ENCODE measurements at regions not wholly inside any gene's neighbourhood (a gene's known extent, or its start where the extent isn't known, plus 50 kb on each side); places are given as distances from the start of the nearest gene placed in this dataset.
A peak's percentile ranks its signal among the peaks of the same experiment; 100 is the strongest.

DNA sequence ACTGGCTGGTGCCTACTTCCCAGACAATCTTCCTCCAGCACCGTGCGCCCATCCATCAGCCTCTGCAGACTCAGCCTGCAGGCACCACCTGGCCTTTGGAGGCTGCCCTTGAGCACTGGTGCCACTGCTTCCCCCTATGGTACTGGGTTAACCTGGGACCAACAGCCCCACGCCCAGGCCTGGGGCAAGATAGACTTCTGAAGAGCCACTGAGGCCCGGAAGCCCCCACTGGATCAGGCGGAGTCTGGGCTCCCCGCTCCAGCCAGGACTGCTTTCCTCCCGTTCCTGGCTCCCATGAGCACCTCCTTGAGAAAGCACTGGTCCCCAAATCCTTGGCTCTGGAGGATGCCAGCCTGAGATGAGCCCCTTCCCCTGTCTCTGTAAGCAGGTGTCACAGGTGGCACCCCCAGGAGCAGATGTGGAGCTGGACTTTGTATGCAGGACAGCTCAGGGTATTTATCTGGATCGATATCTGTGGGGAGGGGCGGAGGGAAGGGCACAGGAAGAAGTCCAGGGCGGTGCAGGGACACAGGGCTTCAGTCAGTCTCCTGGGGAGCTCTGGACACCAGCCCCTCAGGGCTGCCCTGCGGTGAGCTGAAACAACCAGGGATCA, 206.5 kb upstream of the PPP2R2D start:
- no peak for DNase-seq

DNA sequence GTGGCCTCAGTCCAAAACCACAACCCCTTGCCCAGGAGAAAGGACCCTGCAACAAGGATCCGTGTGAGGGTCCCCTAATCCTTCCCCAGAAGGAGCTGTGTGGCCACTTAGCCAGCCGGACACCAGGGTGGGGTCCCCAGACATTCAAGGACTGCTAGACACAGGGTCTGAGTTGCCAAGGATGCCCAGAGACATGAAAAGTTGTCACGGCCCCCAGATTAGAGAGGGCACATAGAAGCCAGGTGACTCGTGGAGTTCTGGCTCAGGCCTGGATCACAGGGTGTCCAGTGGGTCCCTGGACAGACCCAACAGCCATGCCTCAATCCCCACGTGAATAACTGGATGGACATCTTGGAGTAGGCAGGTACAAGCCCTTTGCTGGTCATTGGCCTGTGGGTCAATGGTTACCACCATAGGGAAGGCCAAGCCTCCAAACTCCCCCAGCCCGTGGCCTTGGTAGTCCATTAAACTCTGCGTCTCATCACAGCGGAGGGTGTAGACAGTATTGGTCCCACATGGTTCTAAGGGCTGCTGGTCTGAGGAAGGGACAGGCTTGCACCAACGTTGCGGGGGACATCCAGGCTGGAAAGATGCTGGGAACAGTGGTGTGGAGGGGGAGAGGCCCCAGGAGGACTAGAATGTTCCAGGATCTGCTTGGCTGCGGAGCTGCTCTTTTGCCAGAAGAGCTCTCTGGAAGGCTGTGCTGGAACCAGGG, 205.9 kb upstream of the PPP2R2D start:
- DNase-seq, result peak; percentile 40

DNA sequence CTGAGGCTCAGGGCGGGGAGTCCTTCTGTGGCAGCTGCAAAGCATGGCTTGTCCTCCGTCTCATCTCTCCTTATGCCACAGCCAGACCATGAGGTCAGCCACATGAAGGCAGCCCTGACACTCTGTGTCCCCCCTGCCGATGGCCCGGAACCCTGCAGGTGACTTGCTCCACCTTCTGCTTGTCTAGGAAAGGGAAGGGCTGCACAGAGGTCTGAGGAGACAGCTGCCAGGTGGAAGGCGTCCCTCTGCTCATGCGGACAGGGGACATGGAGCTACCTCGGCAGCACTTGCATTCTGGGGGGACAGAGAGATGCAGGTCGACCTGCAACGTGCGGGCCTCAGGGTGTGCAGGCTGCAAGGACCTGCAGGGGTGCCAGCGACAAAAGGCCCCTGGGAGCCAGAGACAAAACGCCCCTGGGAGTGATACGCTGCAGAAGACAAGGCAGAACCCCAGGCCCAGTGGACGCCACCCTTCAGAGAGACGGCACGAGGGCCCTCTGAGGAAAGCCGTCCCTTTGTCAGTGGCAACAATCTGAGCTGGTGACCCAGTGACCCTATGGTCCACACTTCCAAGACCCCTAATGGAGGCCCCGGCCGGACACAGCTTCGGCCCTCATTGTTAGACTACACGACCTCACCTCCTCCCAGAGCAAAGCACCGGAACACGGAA, 205.2 kb upstream of the PPP2R2D start:
- DNase-seq, result peak; percentile 47

DNA sequence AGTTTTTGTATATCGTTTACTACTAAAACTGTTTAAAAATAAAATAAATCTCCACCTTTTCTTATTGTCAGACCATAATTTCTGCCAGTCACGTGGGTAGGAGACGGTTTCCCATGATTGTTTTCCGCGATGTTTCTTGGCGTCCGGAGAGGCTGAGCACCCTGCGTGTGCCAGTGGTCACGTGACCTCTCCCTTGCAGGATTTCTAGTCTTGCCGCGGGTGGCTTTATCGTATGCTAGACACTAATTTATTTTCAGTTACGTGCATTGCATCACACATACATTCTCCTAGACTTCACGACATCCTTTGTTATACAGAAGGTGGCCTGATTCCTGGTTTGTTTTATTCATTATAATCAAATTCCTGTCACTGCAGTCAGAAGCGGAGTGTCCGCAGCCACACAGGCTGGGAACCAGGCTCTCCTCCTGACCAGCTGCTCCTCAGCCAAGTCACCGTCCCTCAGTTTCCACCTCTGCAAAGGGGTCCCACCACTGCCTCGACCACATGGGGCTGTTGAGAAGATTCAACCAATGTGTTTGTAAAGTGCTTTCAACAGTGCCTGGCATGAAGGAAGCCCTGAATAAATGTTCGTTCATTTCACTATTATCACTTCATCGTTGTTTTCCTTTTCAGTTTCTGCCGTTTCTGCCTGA, 203.2 kb upstream of the PPP2R2D start:
- peak; percentile 28 for DNase-seq

DNA sequence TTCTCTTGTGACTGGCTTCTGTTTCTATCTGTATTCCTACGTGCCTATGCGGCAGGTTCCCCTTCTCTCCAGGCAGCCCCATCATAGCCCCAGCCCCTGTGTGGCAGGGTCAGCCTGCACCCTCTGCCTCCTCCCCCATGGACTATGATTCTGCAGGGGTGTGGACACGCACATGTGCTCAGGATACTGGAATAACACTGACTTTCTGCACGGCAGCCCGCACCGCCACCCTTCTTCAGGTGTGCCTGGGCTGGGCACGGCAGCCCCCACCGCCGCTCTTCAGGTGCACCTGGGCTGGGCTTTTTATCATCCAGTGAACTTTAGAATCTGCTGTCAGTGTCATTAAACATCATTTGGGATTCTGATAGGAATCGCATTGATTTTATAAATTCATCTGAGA, 202.6 kb upstream of the PPP2R2D start:
- no peak for DNase-seq

DNA sequence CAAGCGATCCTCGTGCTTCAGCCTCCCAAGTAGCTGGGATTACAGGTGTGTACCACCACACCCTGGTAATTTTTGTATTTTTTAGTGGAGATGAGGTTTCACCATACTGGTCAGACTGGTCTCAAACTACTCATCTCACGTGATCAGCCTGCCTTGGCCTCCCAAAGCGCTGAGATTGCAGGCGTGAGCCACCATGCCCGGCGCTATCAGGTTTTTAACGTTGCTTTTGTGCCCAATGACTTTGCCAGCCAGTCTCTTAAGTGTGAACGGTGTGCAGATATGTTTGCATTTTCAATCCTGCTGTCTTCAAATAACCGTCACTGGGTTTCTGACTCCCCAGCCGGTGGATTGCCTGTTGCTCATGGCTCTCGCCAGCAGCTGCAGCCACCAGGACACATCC, 201.8 kb upstream of the PPP2R2D start:
- peak; percentile 26 for DNase-seq

DNA sequence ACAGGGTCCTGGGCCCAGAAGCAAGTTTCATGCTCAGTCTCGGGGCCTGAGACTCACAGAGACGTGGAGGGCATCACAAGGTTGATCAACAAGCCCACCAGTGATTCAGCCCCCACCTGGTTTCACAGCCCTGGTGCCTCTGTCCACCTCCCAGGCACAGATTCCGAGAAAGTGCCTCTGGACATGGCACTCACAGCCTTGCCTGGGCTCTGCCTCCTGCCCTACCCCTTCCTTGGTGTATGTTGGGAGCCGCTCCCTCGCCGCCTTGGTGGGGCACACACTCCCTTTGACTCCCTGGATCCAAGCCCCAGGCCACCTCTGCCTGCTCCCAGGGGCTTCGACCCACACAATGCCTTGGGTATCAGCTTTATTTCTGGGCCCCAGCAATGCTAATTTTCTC, 200.8 kb upstream of the PPP2R2D start:
- DNase-seq, result peak; percentile 26

DNA sequence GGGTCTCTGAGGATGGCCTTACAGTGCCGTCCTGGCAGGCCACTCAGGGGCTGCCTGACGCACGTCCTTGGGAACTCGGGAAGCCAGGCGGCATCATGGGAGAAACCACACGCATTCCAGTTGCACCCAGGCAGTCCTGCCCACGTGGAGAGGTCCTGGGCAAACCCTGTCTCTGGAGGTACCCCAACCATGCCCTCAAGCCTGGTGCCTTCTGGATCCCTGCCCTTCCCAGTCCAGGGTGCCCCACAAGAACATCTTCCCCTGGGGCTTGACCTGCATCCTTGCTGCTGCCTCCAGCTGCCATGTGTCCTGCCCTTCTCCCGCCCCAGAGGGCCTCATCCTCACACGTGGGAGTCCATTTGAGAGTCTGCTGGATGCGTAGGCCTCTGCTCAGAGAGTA, 200.3 kb upstream of the PPP2R2D start:
- DNase-seq, result peak; percentile 38

DNA sequence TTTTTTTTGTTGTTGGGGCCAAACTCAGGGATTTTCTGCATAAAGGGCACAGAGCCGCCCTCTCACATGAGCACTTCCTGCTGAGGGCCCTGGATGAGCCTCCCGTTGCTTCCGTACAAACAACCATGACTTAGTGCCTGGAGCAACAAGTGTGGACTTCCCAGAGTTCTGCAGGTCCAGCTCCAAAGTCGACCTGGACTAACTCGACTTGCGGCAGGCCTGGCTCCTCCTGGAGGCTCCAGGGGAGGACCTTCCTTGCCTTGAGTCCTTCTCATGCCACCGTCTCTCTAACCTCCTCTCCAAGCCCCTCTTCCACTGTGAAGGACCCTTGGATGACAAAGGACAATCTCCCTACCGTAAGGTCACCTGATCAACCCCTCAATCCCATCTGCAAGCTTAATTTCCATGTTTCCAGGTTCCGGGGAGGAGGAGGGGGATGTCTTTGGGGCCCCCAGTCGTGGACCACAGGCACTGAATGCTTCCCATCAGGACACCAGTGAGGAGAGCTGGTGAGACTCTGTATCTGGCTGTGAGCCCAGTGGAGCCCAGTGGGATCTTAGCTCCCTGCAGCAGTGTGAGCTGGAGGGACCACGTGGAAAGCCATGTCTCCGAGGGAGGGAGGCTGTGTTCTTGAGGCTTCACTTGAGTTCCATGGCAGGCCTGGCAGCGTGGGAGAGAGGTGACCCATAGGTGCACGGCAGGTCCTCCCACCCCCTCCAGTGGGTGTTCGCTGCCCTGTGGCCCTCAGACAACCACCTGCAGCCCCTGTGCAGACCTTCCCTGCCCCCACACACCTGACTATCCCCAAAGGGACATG, 199.5 kb upstream of the PPP2R2D start:
- peak; percentile 45 for DNase-seq

DNA sequence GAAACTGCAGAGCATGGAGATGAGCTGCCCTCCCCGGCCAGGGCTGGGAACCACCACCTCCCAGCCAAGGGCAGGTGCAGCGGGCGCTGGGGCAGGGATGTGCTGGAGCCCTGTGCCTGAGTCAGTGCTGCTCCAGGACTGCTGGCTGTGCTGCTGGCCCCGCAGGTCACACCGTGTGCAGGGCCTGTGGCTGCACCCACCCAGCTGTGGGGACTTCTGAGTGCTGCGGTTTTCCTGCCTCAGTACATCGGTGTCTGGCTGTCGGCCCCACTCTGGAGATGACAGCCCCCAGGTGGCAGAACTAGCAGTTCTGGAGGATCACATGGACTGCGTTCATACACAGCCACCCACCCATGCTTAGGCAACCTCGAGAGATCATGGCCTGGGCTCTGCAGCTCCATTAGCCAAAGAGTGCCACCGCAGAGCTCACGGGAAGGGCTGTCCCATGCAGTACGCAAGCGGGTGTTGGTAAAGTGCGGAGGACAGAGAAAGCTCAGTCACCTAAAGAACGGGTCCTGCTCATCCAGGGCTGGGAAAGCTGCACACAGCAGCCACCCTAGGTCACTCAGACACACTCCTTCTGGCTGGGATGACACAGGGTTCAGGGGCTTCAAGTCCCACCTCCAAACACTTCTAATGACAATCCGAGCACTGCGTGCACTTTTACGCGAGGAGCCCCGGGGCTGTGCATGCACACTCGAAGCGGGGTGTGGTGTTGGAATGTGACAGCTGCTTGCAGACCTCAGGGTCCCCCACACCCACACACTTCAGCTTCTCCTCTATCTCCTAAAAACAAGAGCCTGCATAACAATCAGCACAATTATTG, 198.1 kb upstream of the PPP2R2D start:
- peak; percentile 39 for DNase-seq

DNA sequence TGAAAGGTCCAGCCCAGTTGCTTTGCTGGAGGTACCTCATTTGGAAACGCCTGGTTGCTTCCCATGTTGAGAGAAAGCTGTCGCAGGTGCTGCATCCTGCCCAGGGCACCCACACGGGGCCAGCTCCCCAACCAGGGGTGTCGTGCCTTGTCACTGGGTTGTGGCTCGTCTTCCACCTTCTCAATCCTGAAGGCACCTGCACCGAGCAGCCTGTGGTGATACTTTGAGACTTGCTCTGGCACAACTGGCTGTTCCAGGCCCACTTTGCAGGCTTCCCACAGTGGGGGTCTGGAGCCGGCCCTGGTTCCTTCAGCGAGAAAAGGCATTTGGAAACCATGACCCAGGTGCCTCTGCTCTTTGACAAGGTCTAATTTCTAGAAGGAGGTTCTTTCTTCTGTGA, 197.3 kb upstream of the PPP2R2D start:
- DNase-seq, result peak; percentile 45

DNA sequence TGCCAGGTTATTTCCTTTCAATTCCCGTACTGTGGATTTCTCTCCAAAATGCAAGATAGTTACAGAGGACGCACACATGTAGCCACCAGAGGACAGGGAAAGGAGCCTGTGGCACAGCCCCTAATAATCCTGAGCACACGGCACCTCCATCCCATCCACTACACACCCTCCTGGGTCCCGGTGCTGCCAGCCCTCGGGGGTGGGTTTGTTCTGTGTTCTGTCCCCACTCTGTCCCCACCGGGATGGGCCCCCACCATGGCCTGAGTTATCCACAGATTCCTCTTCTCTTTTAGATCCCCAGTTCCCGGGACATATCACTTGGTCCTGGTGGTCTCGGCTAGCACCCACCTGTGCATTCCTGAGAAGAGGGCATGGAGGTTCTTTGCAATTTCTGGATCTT, 196.9 kb upstream of the PPP2R2D start:
- DNase-seq, result no peak

DNA sequence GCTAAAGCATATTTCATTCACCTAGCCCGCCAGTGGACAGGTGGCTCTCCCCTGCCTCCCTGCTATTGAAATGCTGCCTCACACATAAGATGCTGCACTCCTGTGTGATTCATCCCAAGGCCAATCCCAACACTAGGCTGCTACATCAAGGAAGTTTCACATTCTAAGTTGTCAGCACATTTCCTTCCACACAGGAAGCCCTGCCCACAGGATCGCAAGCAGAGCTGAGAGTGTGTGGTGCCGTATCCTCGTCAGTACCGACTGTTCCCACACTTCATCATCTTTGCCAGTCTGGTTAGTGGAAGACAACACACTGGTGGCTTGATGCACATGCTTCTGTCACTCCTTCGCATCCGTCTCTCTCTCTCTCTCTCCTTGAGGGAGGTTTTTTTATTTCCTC, 194.3 kb upstream of the PPP2R2D start:
- no peak for DNase-seq

DNA sequence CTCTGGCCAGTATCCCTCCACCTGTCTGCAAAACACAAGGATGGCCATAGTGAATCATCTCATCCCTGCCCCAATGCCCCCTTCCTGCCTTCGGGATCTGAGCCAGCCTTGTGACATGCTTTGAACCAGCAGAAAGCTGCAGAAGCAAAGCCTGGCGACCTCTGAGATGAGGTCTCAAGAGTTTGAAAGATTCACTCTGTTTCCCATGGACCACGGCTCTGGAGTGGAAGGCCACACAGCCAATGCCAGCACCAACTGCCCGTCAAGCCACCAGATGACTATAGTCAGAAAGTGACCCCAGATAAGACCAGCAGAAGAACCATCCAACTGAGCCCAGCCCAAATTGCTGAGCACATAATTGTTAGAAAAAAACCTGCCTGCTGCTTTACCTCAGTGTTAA, 193.9 kb upstream of the PPP2R2D start:
- DNase-seq, result peak; percentile 29

DNA sequence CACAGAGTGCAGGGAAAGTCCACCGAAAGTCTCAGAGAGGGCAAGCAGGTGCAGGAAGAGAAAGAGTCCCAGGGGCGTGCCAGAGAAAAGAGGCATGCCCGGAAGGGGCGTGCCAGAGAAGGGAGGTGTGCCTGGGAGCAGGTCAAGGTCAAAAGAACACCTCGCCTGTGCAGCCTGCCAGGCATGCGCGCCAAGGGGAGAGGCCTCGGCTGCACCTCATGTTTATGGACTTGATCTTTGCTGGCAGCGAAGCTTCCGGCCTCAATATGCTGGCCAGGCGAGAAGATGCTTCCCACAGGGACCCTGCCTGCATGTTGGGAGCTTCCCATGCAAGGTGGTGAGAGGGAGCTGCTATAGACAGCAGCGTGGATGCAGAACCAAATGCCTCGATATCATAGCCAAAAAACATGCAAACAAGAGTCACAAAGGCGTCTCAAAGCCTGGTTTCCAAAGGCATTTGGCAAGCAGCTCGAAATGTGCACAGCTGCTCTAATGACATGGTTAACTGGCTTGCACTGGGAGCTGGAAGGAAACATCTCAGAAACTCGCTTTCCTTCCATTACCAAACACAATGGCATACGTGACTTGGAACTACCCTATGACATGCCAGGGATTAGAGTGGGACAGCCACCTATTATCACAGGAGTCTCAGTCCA, 192.5 kb upstream of the PPP2R2D start:
- DNase-seq, result peak; percentile 33

DNA sequence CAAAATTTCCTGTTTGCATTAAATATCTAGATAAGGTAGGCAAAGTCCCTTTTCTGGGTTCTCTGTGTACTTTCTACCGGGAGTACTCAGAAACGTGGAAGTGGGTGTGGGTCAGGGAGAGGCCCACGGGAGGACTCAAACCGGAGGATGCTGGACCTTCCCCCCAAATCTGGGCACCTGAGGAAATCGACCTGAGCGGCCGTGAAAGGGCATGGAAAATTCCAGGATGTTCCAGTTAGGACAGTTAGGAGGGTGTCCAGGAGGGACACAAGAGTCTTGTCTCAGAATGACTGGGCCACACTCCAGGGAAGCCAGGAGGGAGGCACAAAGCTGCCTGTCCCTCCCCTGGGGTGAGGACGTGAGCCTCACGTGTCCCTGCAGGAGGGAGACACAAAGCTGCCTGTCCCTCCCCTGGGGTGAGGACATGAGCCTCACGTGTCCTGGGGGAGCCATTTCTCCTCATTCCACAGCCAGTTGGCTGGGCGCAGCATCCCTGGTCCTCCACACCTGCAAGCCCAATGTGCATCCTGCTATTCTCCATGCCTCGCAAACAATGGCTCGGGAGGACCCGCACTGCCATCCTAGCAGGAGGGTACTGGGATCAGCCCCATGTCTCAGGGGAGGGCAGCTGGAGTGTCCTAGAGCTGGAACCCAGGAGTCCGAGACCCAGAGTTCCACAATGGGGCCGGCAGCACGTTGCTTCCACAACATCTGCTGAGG, 190.5 kb upstream of the PPP2R2D start:
- peak; percentile 51 for DNase-seq

DNA sequence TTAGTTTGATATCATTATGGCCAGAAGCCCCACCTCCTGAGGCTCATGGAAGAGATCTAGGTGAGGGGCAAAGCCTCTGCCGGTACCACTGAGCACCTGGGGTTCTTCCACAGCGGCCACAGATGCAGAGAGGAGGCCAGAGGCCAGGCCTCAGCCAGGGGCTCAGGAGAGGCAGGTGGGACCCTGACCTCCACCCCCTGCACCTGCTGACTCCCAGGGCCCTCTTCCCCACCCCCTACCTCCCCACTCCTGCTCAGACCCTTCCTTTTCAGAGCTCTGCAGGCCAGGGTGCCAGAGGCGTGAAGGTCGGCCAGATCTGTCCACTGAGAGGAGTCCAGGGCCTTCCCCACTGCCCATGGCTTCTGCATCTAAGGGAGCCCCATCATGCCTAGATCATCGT, 178.7 kb upstream of the PPP2R2D start:
- no peak for DNase-seq

DNA sequence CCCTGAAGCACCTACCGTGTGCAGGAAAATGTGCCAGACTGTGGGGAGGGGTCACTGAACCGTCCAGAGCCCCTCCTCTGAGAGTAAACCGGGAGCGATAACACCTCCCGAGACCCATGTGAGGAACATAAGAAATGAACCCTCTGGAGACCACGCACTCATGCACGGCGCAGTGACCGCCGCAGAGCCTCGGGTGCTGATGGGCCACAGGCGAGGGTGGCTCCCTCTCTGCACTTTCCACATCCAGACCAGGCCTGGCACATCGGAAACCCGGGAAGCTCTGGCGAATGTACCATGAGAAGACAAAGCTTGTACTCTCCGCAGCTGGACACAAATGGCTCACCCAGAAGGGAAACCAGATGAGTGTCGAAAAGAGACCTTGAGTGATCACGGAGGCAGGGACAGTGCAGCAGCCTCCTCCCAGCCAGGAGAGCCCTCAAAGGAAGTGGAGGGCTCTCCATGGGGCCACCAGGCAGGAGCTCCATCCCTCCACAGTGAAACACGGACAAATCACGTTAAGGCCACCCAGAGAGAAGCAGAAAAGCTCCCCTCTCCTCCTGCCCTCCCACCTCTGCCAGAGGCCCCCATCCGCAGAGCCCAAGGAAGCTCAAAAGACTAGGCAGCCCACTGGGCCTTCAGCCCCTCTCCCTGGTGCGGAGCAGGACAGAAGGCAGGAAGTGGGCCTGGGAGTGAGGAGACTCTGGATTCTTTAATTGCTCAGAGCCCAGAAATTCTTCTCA, 178.1 kb upstream of the PPP2R2D start:
- no peak for DNase-seq

DNA sequence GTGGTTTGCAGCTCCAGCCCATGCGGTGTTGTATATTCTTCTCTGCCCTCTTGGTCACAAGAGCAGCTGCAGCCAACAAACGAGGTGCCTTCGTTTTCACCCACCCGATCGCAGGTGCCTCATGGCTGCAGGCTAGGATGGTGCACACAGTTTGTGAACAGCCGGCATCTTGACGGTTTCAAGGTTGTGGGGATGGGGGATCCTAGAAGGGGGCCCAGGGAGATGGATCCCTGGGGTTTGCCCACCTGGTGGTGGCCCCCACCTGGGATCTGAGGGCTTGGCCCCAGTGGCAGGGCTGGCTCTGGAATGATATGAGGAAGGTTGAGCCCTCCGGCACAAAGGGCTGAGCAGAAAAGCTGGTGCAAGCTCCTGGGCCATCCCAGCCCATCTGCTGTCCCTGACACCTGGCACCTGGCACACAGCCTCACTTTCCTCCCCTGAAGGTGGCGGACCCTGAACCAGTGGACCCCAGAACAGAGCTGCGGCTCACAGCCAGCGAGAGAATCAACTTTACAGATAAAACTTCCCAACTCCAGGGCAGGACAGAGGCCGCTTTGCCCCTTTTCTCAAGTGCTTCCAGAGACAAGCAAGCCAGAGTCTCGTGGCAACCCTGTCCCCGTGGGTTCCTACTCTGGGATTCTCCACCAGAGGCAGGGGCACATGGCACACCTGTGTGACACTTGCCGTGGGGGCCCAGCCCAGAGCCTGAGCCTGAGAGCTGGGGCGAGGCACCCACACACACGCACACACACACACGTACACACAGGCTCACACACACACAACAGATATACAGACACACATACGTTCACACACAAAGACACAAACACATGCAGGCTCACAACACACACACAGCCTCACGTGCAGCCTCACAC, 177.3 kb upstream of the PPP2R2D start:
- DNase-seq, result peak; percentile 47
